ENCODE measurements at regions not wholly inside any gene's neighbourhood (a gene's known extent, or its start where the extent isn't known, plus 50 kb on each side); places are given as distances from the start of the nearest gene placed in this dataset.

DNA sequence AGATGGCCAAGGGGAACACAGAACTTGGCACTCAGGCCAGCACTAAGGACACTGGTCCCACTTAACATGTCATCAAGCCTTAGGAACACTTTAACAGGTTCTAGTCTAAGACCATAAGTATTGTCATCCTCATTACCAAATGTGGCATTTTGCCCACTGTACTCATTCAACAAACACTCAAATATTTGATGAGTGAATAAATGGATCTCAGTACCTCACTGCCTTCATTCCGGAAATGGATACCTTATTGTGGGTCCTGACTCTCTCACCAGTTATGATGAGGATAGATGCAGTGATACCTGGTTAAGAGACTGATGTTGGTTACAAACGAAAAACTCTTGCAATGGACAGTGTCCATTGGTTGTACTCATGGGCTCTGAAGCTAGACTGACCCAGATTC, 455.2 kb upstream of the DYNLRB2 start:
- no peak overlapping the region for H3K4me3 ChIP-seq (ENCODE audit: low read depth, low read length)
- no peak for DNase-seq (ENCODE audit: low read depth)
- TF ChIP-seq, protein P1, sequence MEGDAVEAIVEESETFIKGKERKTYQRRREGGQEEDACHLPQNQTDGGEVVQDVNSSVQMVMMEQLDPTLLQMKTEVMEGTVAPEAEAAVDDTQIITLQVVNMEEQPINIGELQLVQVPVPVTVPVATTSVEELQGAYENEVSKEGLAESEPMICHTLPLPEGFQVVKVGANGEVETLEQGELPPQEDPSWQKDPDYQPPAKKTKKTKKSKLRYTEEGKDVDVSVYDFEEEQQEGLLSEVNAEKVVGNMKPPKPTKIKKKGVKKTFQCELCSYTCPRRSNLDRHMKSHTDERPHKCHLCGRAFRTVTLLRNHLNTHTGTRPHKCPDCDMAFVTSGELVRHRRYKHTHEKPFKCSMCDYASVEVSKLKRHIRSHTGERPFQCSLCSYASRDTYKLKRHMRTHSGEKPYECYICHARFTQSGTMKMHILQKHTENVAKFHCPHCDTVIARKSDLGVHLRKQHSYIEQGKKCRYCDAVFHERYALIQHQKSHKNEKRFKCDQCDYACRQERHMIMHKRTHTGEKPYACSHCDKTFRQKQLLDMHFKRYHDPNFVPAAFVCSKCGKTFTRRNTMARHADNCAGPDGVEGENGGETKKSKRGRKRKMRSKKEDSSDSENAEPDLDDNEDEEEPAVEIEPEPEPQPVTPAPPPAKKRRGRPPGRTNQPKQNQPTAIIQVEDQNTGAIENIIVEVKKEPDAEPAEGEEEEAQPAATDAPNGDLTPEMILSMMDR (conservative IDR thresholded peaks at IDR 0.05; ENCODE audit: low read depth, low read length): no peak

DNA sequence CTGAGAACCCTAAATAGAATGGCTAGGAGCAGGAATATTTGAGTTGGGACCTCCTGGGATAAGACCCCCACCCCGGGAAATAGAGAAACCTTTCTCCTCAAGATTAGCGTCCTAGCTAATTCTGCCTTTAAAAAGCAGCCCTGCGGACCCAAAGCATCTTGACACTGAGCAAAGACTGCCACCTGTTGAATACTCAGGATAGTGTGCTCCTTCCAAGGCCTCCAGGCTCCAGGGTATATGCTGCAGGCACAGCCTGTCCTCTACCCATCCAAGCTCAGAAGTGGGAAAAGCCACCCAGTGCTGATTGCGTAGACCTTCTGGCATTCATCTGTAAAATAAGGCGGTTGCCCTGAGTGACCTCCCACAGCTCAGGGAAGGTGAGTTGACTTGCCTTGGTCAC, 456.2 kb upstream of the DYNLRB2 start:
- TF ChIP-seq, protein P1 (conservative IDR thresholded peaks at IDR 0.05; ENCODE audit: low read depth, low read length): peak; percentile 85
- H3K4me3 ChIP-seq (ENCODE audit: low read depth, low read length): no peak overlapping the region
- peak; percentile 85 for DNase-seq (ENCODE audit: low read depth)

DNA sequence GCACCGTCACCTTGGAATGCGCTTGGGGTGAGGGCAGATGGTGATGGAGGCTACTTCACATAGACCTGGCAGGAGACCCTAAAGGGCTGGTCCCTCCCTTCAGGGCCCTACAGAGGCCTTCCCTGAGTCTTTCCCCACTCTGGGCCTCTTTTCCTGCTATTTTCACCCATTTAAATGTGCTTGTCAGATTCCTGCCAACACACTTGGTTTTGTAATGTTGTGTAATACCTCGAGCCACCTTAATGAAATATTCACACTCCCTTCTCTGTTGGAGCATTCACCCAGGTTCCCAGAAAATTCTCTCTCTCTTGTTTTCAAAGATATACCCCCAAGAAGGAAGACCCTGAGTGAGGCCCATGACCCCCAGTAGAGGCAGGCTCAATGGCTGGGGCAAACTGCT, 456.6 kb upstream of the DYNLRB2 start:
- peak; percentile 24 for DNase-seq (ENCODE audit: low read depth)
- no peak overlapping the region for H3K4me3 ChIP-seq (ENCODE audit: low read depth, low read length)
- TF ChIP-seq, protein P1 (conservative IDR thresholded peaks at IDR 0.05; ENCODE audit: low read depth, low read length): no peak

DNA sequence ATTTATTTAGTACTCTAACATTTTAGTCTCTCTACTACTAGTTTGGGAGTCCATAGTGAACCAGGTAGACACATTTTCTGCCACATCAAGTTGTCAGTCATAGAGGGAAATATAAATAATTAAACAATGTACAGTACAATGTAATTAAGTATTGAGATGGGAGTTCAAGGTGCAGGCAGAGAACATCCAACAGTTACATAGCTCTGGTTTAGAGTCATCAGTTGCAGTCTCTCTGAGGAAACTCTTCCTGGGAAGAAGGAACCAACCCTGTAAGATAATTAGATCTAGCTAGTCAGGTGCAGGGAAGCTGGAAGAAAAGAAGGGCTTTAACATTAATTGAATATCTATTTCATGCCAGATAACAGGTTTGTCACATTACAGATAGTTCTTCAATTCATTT, 457.9 kb upstream of the DYNLRB2 start:
- no peak overlapping the region for H3K4me3 ChIP-seq (ENCODE audit: low read depth, low read length)
- TF ChIP-seq, protein P1 (conservative IDR thresholded peaks at IDR 0.05; ENCODE audit: low read depth, low read length): no peak
- DNase-seq (ENCODE audit: low read depth): no peak

DNA sequence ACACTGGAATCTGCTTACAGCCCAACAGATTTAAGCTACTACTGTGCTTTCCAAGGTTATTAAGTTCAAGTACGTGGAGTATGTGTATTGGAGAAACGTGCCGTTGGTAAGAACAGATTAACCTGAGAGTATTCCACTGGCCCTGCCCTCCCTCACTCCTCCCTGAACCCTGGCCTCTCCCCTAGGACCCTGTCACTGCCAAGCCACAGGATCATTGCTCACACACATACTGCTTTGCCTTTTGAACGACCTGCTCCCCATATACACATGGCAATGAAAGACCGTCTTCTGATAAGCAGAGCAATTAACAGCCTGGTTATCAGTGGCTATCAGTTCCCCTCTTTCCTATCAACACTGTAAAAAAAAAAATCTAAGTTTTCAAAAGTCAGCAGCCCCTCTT, 458.9 kb upstream of the DYNLRB2 start:
- no peak for DNase-seq (ENCODE audit: low read depth)
- TF ChIP-seq, protein P1 (conservative IDR thresholded peaks at IDR 0.05; ENCODE audit: low read depth, low read length): no peak
- no peak overlapping the region for H3K4me3 ChIP-seq (ENCODE audit: low read depth, low read length)

DNA sequence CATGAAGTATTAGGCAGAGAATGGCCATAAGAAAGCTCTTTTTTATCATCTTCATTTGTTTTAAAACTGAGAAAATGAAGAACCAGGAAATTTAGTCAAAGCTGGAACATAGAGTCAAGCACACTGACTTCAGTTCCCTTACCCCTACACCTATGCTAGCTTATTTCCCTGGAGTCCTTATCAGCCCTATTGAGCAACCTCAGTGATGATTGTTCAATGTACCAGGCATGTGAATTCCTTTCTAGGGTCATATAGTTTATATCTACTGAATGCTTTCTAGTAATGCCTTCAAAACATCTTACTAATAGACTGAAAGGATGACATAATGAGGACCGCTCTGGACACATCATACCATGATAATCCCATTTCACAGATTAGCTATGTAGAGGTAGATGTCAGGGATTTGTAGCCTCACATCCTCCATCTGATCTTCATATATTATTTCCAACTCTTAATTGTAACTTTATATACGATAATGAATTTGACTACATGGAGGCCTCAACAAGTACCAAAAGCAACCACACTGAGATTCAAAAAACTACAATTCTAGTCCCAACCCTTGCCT, 460.4 kb upstream of the DYNLRB2 start:
- no peak for DNase-seq (ENCODE audit: low read depth)
- TF ChIP-seq, protein P1 (conservative IDR thresholded peaks at IDR 0.05; ENCODE audit: low read depth, low read length): no peak
- H3K4me3 ChIP-seq (ENCODE audit: low read depth, low read length): no peak overlapping the region

DNA sequence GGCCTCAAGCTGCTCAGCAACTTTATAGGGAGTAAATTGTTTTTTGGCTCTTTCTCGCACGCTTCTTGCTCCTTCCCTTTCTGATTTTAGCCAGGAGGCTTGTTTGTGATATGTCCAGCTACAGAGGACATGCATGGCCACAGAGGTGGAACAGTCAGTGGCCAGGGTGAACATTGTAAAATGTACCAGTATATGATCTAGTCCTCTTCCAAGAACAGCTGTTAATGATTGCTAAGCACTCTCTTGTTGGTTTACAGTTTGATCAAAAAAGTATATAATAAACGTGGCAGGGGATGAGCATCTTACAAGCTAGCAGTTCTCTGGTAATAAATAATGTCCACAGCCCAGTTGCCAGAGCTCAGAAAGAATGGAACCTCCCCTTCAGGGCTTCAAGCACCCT, 461.7 kb upstream of the DYNLRB2 start:
- TF ChIP-seq, protein P1 (conservative IDR thresholded peaks at IDR 0.05; ENCODE audit: low read depth, low read length): no peak
- DNase-seq (ENCODE audit: low read depth): no peak

More for the DNA sequence above, 461.7 kb upstream of the DYNLRB2 start:
- H3K4me3 ChIP-seq (ENCODE audit: low read depth, low read length): no peak overlapping the region
